ENCODE measurements at regions not wholly inside any gene's neighbourhood (a gene's known extent, or its start where the extent isn't known, plus 50 kb on each side); places are given as distances from the start of the nearest gene placed in this dataset.

- H3K9me3 ChIP-seq, result no peaks in the 10 kb centered on the region
- no peak overlapping the region for H3K27ac ChIP-seq
- no peaks in the 10 kb centered on the region for H3K4me1 ChIP-seq
- no peak overlapping the region for H3K4me3 ChIP-seq
- in situ Hi-C loops (cut with MboI; ENCODE audit: low sequenced_read_pairs in 4 of 4) (no loop called here), intact Hi-C loops (cut with DNase I; ENCODE audit: low total_unique reads) (no loop called here)
- TF ChIP-seq CTCF (IDR thresholded peaks at IDR 0.05 in 4 of 5, conservative IDR thresholded peaks at IDR 0.05 in 1 of 5) (no peak), POLR2A (IDR thresholded peaks at IDR 0.05) (no peak)
- no peaks in the 10 kb centered on the region for H3K36me3 ChIP-seq
- DNase-seq, result no peak
- ATAC-seq, result no peak
- H3K27me3 ChIP-seq, result peaks cover 0 to 1% (median 0%) of the 10 kb centered on the region in 3 donors
Measured at GRCh38 chr6:167396068-167396658, 71.3 kb downstream of the TTLL2 start.

- Histone ChIP-seq H3K9me3 (no peaks in the 10 kb centered on the region), H3K36me3 (no peaks in the 10 kb centered on the region), H3K4me1 (no peaks in the 10 kb centered on the region), H3K27me3 (peaks cover 0 to 1% (median 0%) of the 10 kb centered on the region in 3 donors), H3K27ac (no peak overlapping the region), H3K4me3 (no peak overlapping the region)
- intact Hi-C loops (cut with DNase I; ENCODE audit: low total_unique reads) (no loop called here), in situ Hi-C loops (cut with MboI; ENCODE audit: low sequenced_read_pairs in 4 of 4) (no loop called here)
- DNase-seq (no peak), ATAC-seq (no peak)
- TF ChIP-seq POLR2A (IDR thresholded peaks at IDR 0.05), result no peak
- TF ChIP-seq CTCF (IDR thresholded peaks at IDR 0.05 in 4 of 5, conservative IDR thresholded peaks at IDR 0.05 in 1 of 5), result no peak
Measured at GRCh38 chr6:167396659-167397490, 72.0 kb downstream of the TTLL2 start.

- H3K27me3 ChIP-seq, result peaks cover 0 to 3% (median 0%) of the 10 kb centered on the region in 3 donors
- H3K4me1 ChIP-seq, result no peaks in the 10 kb centered on the region
- H3K36me3 ChIP-seq, result no peaks in the 10 kb centered on the region
- in situ Hi-C loops (cut with MboI; ENCODE audit: low sequenced_read_pairs in 4 of 4), result no loop called here
- TF ChIP-seq POLR2A (IDR thresholded peaks at IDR 0.05) (no peak), CTCF (IDR thresholded peaks at IDR 0.05 in 4 of 5, conservative IDR thresholded peaks at IDR 0.05 in 1 of 5) (no peak)
- no peak overlapping the region for H3K27ac ChIP-seq
- DNase-seq (no peak), ATAC-seq (no peak)
- intact Hi-C loops (cut with DNase I; ENCODE audit: low total_unique reads), result no loop called here
- no peaks in the 10 kb centered on the region for H3K9me3 ChIP-seq
- no peak overlapping the region for H3K4me3 ChIP-seq
Measured at GRCh38 chr6:167397712-167398111, 72.8 kb downstream of the TTLL2 start.

- Histone ChIP-seq H3K27ac (no peak overlapping the region), H3K4me1 (no peaks in the 10 kb centered on the region), H3K27me3 (peaks cover 0 to 3% (median 0%) of the 10 kb centered on the region in 3 donors), H3K36me3 (no peaks in the 10 kb centered on the region), H3K4me3 (no peak overlapping the region), H3K9me3 (no peaks in the 10 kb centered on the region)
- TF ChIP-seq CTCF (IDR thresholded peaks at IDR 0.05 in 4 of 5, conservative IDR thresholded peaks at IDR 0.05 in 1 of 5) (no peak), POLR2A (IDR thresholded peaks at IDR 0.05) (no peak)
- DNase-seq, result no peak
- in situ Hi-C loops (cut with MboI; ENCODE audit: low sequenced_read_pairs in 4 of 4), result no loop called here
- ATAC-seq, result no peak
- intact Hi-C loops (cut with DNase I; ENCODE audit: low total_unique reads), result no loop called here
Measured at GRCh38 chr6:167398214-167399050, 73.5 kb downstream of the TTLL2 start.
